T47D (cell line): ENCODE measurements at regions not wholly inside any gene's neighbourhood (a gene's known extent, or its start where the extent isn't known, plus 50 kb on each side); places are given as distances from the start of the nearest gene placed in this dataset.

Experiments
- DNase-seq, 2 experiments: peaks; one replicate each; pipeline versions ENCODE4 v3.0.0 to v3.0.0-alpha.2; 2011 to 2012; ENCODE audit warnings: low read depth in 1 of 2, low spot score in 1 of 2
- JUND ChIP-seq: IDR thresholded peaks from 2 replicates; pipeline ENCODE4 v1.6.1; 2012; ENCODE audit warnings: low read depth
- in situ Hi-C: cut with HindIII; loops from 2 replicates; pipeline ENCODE4 v1.10.0; 2016; ENCODE audit warnings: low sequenced_read_pairs, low pct_unique_long_range_greater_than_20kb

GRCh38 chr13:93098972-93099371, 127.6 kb upstream of the GPC6 start:
- no peak for TF ChIP-seq JUND
- DNase-seq, result no peak
- in situ Hi-C loops, result no loop called here

GRCh38 chr13:93101226-93101734, 125.3 kb upstream of the GPC6 start:
- TF ChIP-seq JUND, result no peak
- DNase-seq, result no peak
- in situ Hi-C loops, result no loop called here

GRCh38 chr13:93104270-93104669, 122.3 kb upstream of the GPC6 start:
- in situ Hi-C loops, result no loop called here
- DNase-seq, result no peak
- no peak for TF ChIP-seq JUND

GRCh38 chr13:93108111-93108601, 118.5 kb upstream of the GPC6 start:
- TF ChIP-seq JUND, result no peak
- in situ Hi-C loops, result no loop called here
- DNase-seq, result no peak

GRCh38 chr13:93116809-93117208, 109.8 kb upstream of the GPC6 start:
- no peak for TF ChIP-seq JUND
- in situ Hi-C loops, result no loop called here
- peak in 1 of 2 experiments; percentile 6 for DNase-seq

- no peak for TF ChIP-seq JUND
- DNase-seq, result no peak
- in situ Hi-C loops, result no loop called here
Observed at GRCh38 chr13:93118081-93118615, 108.5 kb upstream of the GPC6 start.

- no peak for DNase-seq
- no peak for TF ChIP-seq JUND
- in situ Hi-C loops, result no loop called here
Observed at GRCh38 chr13:93140912-93141311, 85.7 kb upstream of the GPC6 start.

GRCh38 chr13:93144031-93144430, 82.6 kb upstream of the GPC6 start:
- no peak for TF ChIP-seq JUND
- no peak for DNase-seq

GRCh38 chr13:93145199-93145598, 81.4 kb upstream of the GPC6 start:
- DNase-seq, result no peak
- TF ChIP-seq JUND, result no peak
- in situ Hi-C loops, result no loop called here

More at GRCh38 chr13:93144031-93144430, 82.6 kb upstream of the GPC6 start:
- in situ Hi-C loops, result no loop called here

- in situ Hi-C loops, result no loop called here
- DNase-seq, result no peak
- TF ChIP-seq JUND, result no peak
Observed at GRCh38 chr13:93146584-93147297, 79.9 kb upstream of the GPC6 start.

- in situ Hi-C loops, result no loop called here
- TF ChIP-seq JUND, result no peak
- DNase-seq, result no peak
Observed at GRCh38 chr13:93147298-93147645, 79.3 kb upstream of the GPC6 start.

- TF ChIP-seq JUND, result no peak
- DNase-seq, result no peak
- in situ Hi-C loops, result no loop called here
Observed at GRCh38 chr13:93147946-93148345, 78.7 kb upstream of the GPC6 start.

- no peak for DNase-seq
- in situ Hi-C loops, result no loop called here
Observed at GRCh38 chr13:93151277-93151676, 75.3 kb upstream of the GPC6 start.

More at GRCh38 chr13:93151277-93151676, 75.3 kb upstream of the GPC6 start:
- TF ChIP-seq JUND, result no peak
